HepG2 (cell line): ENCODE measurements at regions not wholly inside any gene's neighbourhood (a gene's known extent, or its start where the extent isn't known, plus 50 kb on each side); places are given as distances from the start of the nearest gene placed in this dataset.

Source experiments
- ATAC-seq: fragments of 200-7000 bp; cut with Tn5 transposase; 3 replicates; pipeline ENCODE4 v1.9.1; 2020; ENCODE audit warnings: mild to moderate bottlenecking, moderate library complexity
- BruUV-seq: library from RNA; stranded (reverse); fragments of 400-500 nt; replicated peaks from 2 replicates; lab custom pipeline; 2021; lab: Mats Ljungman, UMichigan
- CTCF ChIA-PET: fragments of 300-600 bp; formaldehyde crosslinking; extraction: SDS; loops from one replicate; lab custom pipeline; 2021; ENCODE audit warnings: low total read pairs, inconsistent platforms, low intra/inter-chr PET ratio; lab: Yijun Ruan, JAX
- POLR2A ChIA-PET: fragments of 350-600 bp; sonication (Branson Sonifier 250); formaldehyde crosslinking; loops from one replicate; lab custom pipeline; 2020; ENCODE audit warnings: antibody characterized with exemption, inconsistent platforms; lab: Yijun Ruan, JAX
- DNase-seq: peaks from one replicate; pipeline ENCODE4 v3.0.0-alpha.2; 2015; ENCODE audit warnings: low spot score
- FAIRE-seq: peaks from 3 replicates; lab custom pipeline; 2011; peaks lifted over from hg19 to GRCh38; lab: Jason Lieb, UNC
- H2AFZ ChIP-seq: one replicate; pipeline ENCODE4 v1.6.1; 2011; ENCODE audit warnings: low read length, inconsistent platforms
- H3K27ac ChIP-seq: fragments of 300-600 bp; 3 replicates; pipeline ENCODE4 v1.8.0; 2011; ENCODE audit warnings: mixed run types, mild to moderate bottlenecking, mixed read lengths, low read length, inconsistent platforms; ENCODE audit not compliant: insufficient read depth; ENCODE audit errors: extremely low read length
- H3K27me3 ChIP-seq, 2 experiments: fragments of 200-600 bp in 1 of 2; 2 replicates in 1 of 2; 3 replicates in 1 of 2; pipeline versions ENCODE4 v1.6.0 to v1.8.0; 2011; ENCODE audit warnings: low read length in 2 of 2, mild to moderate bottlenecking in 2 of 2, moderate library complexity in 2 of 2, inconsistent platforms in 1 of 2; ENCODE audit not compliant: insufficient read depth in 2 of 2, control insufficient read depth in 1 of 2
- H3K36me3 ChIP-seq, 2 experiments: fragments of 200-600 bp in 1 of 2; replicated peaks in 1 of 2; 2 replicates in 1 of 2; 3 replicates in 1 of 2; pipeline versions ENCODE4 v1.5.1 to v1.8.0; 2011; ENCODE audit warnings: low read length in 2 of 2, inconsistent platforms in 1 of 2; ENCODE audit not compliant: insufficient read depth in 2 of 2, control insufficient read depth in 1 of 2
- H3K4me1 ChIP-seq: 2 replicates; pipeline ENCODE4 v1.5.1; 2012; ENCODE audit warnings: low read length, inconsistent platforms; ENCODE audit not compliant: insufficient read depth
- H3K4me2 ChIP-seq: 2 replicates; pipeline ENCODE4 v1.6.0; 2011; ENCODE audit warnings: low read depth, low read length, inconsistent platforms
- H3K4me3 ChIP-seq, 3 experiments: fragments of 200-600 bp in 1 of 3; sonication (generic), shearing (Covaris generic) in 1 of 3; replicated peaks in 1 of 3; 2 replicates each; pipeline ENCODE4 v1.5.1; 2011 to 2016; ENCODE audit warnings: low read length in 3 of 3, inconsistent platforms in 2 of 3, low read depth in 2 of 3, mild to moderate bottlenecking in 2 of 3, control low read depth in 1 of 3, mixed read lengths in 1 of 3; ENCODE audit not compliant: insufficient read depth in 1 of 3
- H3K79me2 ChIP-seq: one replicate; pipeline ENCODE4 v1.6.1; 2011; ENCODE audit warnings: low read length, inconsistent platforms; ENCODE audit not compliant: insufficient read depth
- H3K9ac ChIP-seq: 2 replicates; pipeline ENCODE4 v1.6.0; 2011; ENCODE audit warnings: mild to moderate bottlenecking, low read depth, low read length, inconsistent platforms; ENCODE audit not compliant: insufficient read depth
- H3K9me3 ChIP-seq: 2 replicates; pipeline ENCODE4 v1.5.1; 2012; ENCODE audit warnings: mild to moderate bottlenecking, low read length
- H4K20me1 ChIP-seq: 2 replicates; pipeline ENCODE4 v1.6.0; 2011; ENCODE audit warnings: inconsistent platforms, mild to moderate bottlenecking, low read length, moderate library complexity; ENCODE audit not compliant: insufficient read depth
- BRCA1 ChIP-seq: sonication (generic); formaldehyde crosslinking; IDR thresholded peaks from 2 replicates; pipeline ENCODE4 v1.4.0; 2020; ENCODE audit warnings: missing genetic modification reagents
- CCDC6 ChIP-seq: sonication (generic); formaldehyde crosslinking; IDR thresholded peaks from 2 replicates; pipeline ENCODE4 v1.8.1; 2022; ENCODE audit warnings: mild to moderate bottlenecking, missing genetic modification reagents, moderate library complexity
- CENPT ChIP-seq: sonication (generic); formaldehyde crosslinking; IDR thresholded peaks from 2 replicates; pipeline ENCODE4 v1.8.0; 2022; ENCODE audit warnings: low read depth, mild to moderate bottlenecking, moderate library complexity, missing genetic modification reagents
- DDIT3 ChIP-seq: sonication (generic); formaldehyde crosslinking; IDR thresholded peaks from 2 replicates; pipeline ENCODE4 v1.4.0; 2020; ENCODE audit warnings: mild to moderate bottlenecking, missing genetic modification reagents
- FIP1L1 ChIP-seq: fragments of 200-400 bp; formaldehyde crosslinking; IDR thresholded peaks from 2 replicates; pipeline ENCODE4 v1.6.1; 2018; ENCODE audit warnings: low read depth, mild to moderate bottlenecking, low read length, moderate library complexity, borderline replicate concordance; ENCODE audit not compliant: insufficient read depth
- HHEX ChIP-seq: IDR thresholded peaks from 2 replicates; pipeline ENCODE4 v1.6.1; 2016; ENCODE audit warnings: control low read depth
- JUN ChIP-seq: sonication (generic); formaldehyde crosslinking; IDR thresholded peaks from 2 replicates; pipeline ENCODE4 v1.4.0; 2020; ENCODE audit warnings: mild to moderate bottlenecking, missing genetic modification reagents
- MIXL1 ChIP-seq: IDR thresholded peaks from 2 replicates; pipeline ENCODE4 v1.6.1; 2016
- MXD4 ChIP-seq: IDR thresholded peaks from 2 replicates; pipeline ENCODE4 v1.6.1; 2016; ENCODE audit warnings: mild to moderate bottlenecking, missing biosample characterization, missing genetic modification reagents
- RORA ChIP-seq: sonication (generic); formaldehyde crosslinking; IDR thresholded peaks from 2 replicates; pipeline ENCODE4 v1.5.0; 2020; ENCODE audit warnings: mild to moderate bottlenecking, missing genetic modification reagents, moderate library complexity
- TRAFD1 ChIP-seq: sonication (generic); formaldehyde crosslinking; IDR thresholded peaks from 2 replicates; pipeline ENCODE4 v1.5.1; 2020; ENCODE audit warnings: missing genetic modification reagents, mild to moderate bottlenecking, borderline replicate concordance
- WIZ ChIP-seq: sonication (generic); formaldehyde crosslinking; IDR thresholded peaks from 2 replicates; pipeline ENCODE4 v1.5.1; 2020; ENCODE audit warnings: mild to moderate bottlenecking, missing genetic modification reagents
- ZMYM2 ChIP-seq: sonication (generic); formaldehyde crosslinking; IDR thresholded peaks from 2 replicates; pipeline ENCODE4 v1.8.0; 2022; ENCODE audit warnings: mild to moderate bottlenecking, missing genetic modification reagents
- ZNF124 ChIP-seq: sonication (generic); formaldehyde crosslinking; IDR thresholded peaks from 2 replicates; pipeline ENCODE4 v1.4.0; 2020; ENCODE audit warnings: missing genetic modification reagents
- ZNF205 ChIP-seq: IDR thresholded peaks from 2 replicates; pipeline ENCODE4 v1.6.1; 2018; ENCODE audit warnings: missing biosample characterization, missing genetic modification reagents
- ZNF572 ChIP-seq: sonication (generic); formaldehyde crosslinking; IDR thresholded peaks from 2 replicates; pipeline ENCODE4 v1.5.1; 2020; ENCODE audit warnings: mild to moderate bottlenecking, missing genetic modification reagents
- WGBS: methylation state at CpG from one replicate; pipeline ENCODE4 v1.1.6; 2017; ENCODE audit warnings: low lambda C conversion rate; 5-methylcytosine and 5-hydroxymethylcytosine counted together
- in situ Hi-C: cut with HindIII; loops from 2 replicates; pipeline ENCODE4 v1.10.0; 2017; ENCODE audit warnings: low pct_unique_long_range_greater_than_20kb; ENCODE audit not compliant: extremely low pct_ligation_motif_present
- intact Hi-C: fragments of 100-400 bp; cut with micrococcal nuclease; formaldehyde crosslinking; loops from one replicate; pipeline ENCODE4 v1.10.0; 2022; ENCODE audit not compliant: unreplicated experiment

DNA sequence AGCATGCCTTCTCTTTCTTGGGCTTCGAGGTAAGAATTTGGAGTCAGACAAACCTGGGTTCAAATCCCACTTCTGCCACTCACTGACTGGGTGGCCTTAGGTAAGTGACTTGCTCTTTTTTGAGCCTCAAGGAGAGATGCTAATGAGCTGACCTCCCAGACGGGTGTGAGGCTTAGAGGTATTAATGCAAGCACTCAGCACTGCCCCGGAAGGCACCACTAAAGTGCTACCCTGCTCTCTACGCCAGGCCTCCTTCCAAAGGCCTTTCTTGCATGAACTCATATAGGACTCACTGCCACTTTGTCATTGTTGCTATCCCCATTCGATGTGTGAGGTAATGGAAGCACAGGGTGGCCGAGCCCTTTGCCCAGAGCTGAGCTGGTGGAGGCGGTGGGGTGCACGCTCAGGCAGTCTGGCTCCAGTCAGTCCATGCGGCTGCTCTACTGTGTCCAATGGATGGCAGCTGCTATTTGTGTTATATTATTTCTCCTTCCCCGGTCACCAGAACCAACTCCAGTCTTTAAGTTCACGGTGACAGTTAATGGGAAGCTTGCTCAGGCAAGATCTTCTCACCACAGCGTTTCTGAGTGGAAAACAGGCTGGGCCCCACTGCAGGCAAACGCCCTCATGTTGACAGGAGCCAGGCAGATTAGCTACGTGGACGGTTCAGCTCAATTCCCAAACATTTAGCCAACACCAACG is 55.2 kb upstream of the MLN start:
- in situ Hi-C loops (no loop called here), intact Hi-C loops (no loop called here)
- H3K9me3 ChIP-seq, result no peaks in the 10 kb centered on the region
- ChIA-PET CTCF (no interaction called here), POLR2A (no interaction called here)
- H3K27me3 ChIP-seq, result peaks cover 0 to 58% of the 10 kb centered on the region in 2 experiments; a peak in 4 of 5 replicates
- no peaks in the 10 kb centered on the region; the same call in 1 of the 2 replicates for H4K20me1 ChIP-seq
- no peak overlapping the region for H3K4me3 ChIP-seq
- H3K27ac ChIP-seq, result no peak overlapping the region
- no peak overlapping the region for H3K4me2 ChIP-seq
- peaks cover 13% of the 10 kb centered on the region for H3K4me1 ChIP-seq
- no peak overlapping the region for H2AFZ ChIP-seq
- H3K36me3 ChIP-seq, result no peaks in the 10 kb centered on the region
- H3K9ac ChIP-seq, result no peak overlapping the region
- DNase-seq (no peak), FAIRE-seq (no peak), ATAC-seq (no peak)
- 20% methylated on average over 14 of the region's 16 CpGs for WGBS
- no peaks in the 10 kb centered on the region for H3K79me2 ChIP-seq
- no peak for TF ChIP-seq HHEX (CRISPR knock-in tag)
- no peak for TF ChIP-seq JUN (CRISPR knock-in tag)
- no peak for TF ChIP-seq ZMYM2 (CRISPR knock-in tag)
- TF ChIP-seq ZNF205, result no peak
- TF ChIP-seq DDIT3 (CRISPR knock-in tag), result no peak
- TF ChIP-seq BRCA1 (CRISPR knock-in tag), result no peak
- no peak for TF ChIP-seq TRAFD1 (CRISPR knock-in tag)
- no peak for TF ChIP-seq CCDC6 (CRISPR knock-in tag)
- TF ChIP-seq CENPT (CRISPR knock-in tag), result no peak
- no peak for TF ChIP-seq ZNF572
- no peak for TF ChIP-seq ZNF124 (CRISPR knock-in tag)
- TF ChIP-seq WIZ (CRISPR knock-in tag), result no peak
- no peak for TF ChIP-seq MXD4 (CRISPR knock-in tag)
- TF ChIP-seq MIXL1 (CRISPR knock-in tag), result no peak
- no peak for TF ChIP-seq RORA
- no peak for TF ChIP-seq FIP1L1
- TF ChIP-seq, all 625 proteins: peak for 0
- no TSS peak for BruUV-seq
